Hepatocyte (in vitro differentiated cells): ENCODE measurements at regions not wholly inside any gene's neighbourhood (a gene's known extent, or its start where the extent isn't known, plus 50 kb on each side); places are given as distances from the start of the nearest gene placed in this dataset.

Experiments used
- DNase-seq: peaks from one replicate; pipeline ENCODE4 v3.0.0-alpha.2; 2016; ENCODE audit warnings: low spot score
- H2AFZ ChIP-seq: fragments of 200-600 bp; sonication (generic); 2 replicates; pipeline ENCODE4 v1.6.0; 2016; ENCODE audit warnings: antibody characterized with exemption, mild to moderate bottlenecking
- H3K27ac ChIP-seq: fragments of 200-600 bp; sonication (generic); 2 replicates; pipeline ENCODE4 v1.5.1; 2016; ENCODE audit warnings: mild to moderate bottlenecking
- H3K27me3 ChIP-seq: fragments of 200-600 bp; sonication (generic); 2 replicates; pipeline ENCODE4 v1.6.1; 2016
- H3K36me3 ChIP-seq: fragments of 200-600 bp; sonication (generic); replicated peaks from 2 replicates; pipeline ENCODE4 v1.5.1; 2016; ENCODE audit warnings: low read depth; ENCODE audit not compliant: insufficient read depth
- H3K4me1 ChIP-seq: fragments of 200-600 bp; sonication (generic); 2 replicates; pipeline ENCODE4 v1.5.1; 2016; ENCODE audit warnings: mild to moderate bottlenecking, moderate library complexity; ENCODE audit not compliant: insufficient read depth
- H3K4me2 ChIP-seq: fragments of 200-600 bp; sonication (generic); 2 replicates; pipeline ENCODE4 v1.6.0; 2016
- H3K4me3 ChIP-seq: fragments of 200-600 bp; sonication (generic); 2 replicates; pipeline ENCODE4 v1.5.1; 2016; ENCODE audit warnings: mild to moderate bottlenecking
- H3K79me2 ChIP-seq: fragments of 200-600 bp; sonication (generic); 2 replicates; pipeline ENCODE4 v1.6.0; 2017; ENCODE audit warnings: mild to moderate bottlenecking
- H3K9me2 ChIP-seq: fragments of 200-600 bp; sonication (generic); replicated peaks from 2 replicates; pipeline ENCODE4 v1.6.0; 2017; ENCODE audit warnings: mild to moderate bottlenecking; ENCODE audit not compliant: insufficient read depth
- H3K9me3 ChIP-seq: fragments of 200-600 bp; sonication (generic); 2 replicates; pipeline ENCODE4 v1.5.1; 2016; ENCODE audit warnings: low read depth, mild to moderate bottlenecking
- H4K20me1 ChIP-seq: fragments of 200-600 bp; sonication (generic); 2 replicates; pipeline ENCODE4 v1.6.0; 2016; ENCODE audit warnings: mild to moderate bottlenecking; ENCODE audit not compliant: insufficient read depth, poor library complexity, severe bottlenecking
- EZH2 ChIP-seq: fragments of 200-600 bp; sonication (generic); IDR thresholded peaks from 2 replicates; pipeline ENCODE4 v1.6.1; 2016; ENCODE audit warnings: antibody characterized with exemption, mild to moderate bottlenecking, borderline replicate concordance
- EZH2phosphoT487 ChIP-seq: fragments of 200-600 bp; sonication (generic); IDR thresholded peaks from one replicate; pipeline ENCODE4 v1.6.1; 2018; ENCODE audit warnings: antibody characterized with exemption, mild to moderate bottlenecking, low read depth, moderate library complexity; ENCODE audit not compliant: unreplicated experiment, severe bottlenecking
- WGBS: methylation state at CpG from one replicate; pipeline ENCODE4 v1.1.6; 2016; ENCODE audit warnings: low lambda C conversion rate; ENCODE audit errors: missing lambda C conversion rate; 5-methylcytosine and 5-hydroxymethylcytosine counted together
- TF ChIP-seq, protein P1 (sequence below): fragments of 200-600 bp; sonication (generic); IDR thresholded peaks from 2 replicates; pipeline ENCODE4 v1.5.1; 2016; ENCODE audit warnings: antibody characterized with exemption, mild to moderate bottlenecking; ENCODE audit not compliant: poor library complexity

DNA sequence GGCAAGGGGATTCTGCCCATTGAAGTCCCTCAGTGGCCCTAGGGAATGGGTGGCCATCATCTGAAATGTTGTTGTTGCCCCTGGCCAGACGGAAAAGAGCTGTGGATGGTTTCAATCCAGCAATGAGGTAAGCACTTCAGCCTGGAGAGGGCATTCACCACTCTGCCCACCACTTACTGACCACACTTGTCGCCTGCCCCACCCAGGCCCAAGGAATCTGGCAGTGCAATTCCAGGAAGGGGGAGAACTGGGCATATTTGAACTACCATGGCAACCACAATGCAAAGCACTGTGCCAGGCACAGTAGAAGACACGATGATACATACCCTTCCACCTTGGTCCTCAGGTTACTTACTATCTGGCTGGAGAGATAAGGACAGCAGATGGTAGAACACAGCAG is 161.6 kb downstream of the PDGFRA start:
- Histone ChIP-seq H3K27ac (no peak overlapping the region), H3K9me2 (no peaks in the 10 kb centered on the region), H3K27me3 (no peaks in the 10 kb centered on the region), H3K79me2 (no peaks in the 10 kb centered on the region), H3K4me2 (no peak overlapping the region), H3K4me1 (no peaks in the 10 kb centered on the region), H3K36me3 (no peaks in the 10 kb centered on the region), H3K4me3 (no peak overlapping the region), H2AFZ (no peak overlapping the region), H4K20me1 (no peaks in the 10 kb centered on the region), H3K9me3 (no peaks in the 10 kb centered on the region)
- 66% methylated on average over 3 of the region's 3 CpGs for WGBS
- no peak for DNase-seq
- no peak for TF ChIP-seq EZH2

DNA sequence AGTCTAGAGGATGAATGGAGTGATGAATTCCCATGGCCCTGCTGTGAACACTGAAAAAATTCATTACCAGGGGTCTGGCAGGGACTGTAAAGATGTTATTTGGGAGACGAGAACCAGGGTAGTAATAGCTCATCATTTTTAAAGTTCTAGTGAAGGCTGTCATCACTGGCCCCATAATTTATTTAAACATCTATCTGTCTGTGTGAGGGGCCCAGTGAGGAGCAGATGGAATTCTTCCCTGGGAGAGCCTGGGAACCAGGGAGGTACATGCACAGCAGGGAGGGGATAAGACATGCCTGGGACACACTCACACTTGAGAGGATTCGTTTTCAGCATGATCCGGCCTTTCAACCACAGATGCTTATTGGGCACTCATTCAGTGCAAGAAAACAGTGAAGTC is 162.0 kb downstream of the PDGFRA start:
- Histone ChIP-seq H3K27ac (no peak overlapping the region), H3K4me3 (no peak overlapping the region), H3K9me3 (no peaks in the 10 kb centered on the region), H3K4me1 (no peaks in the 10 kb centered on the region), H3K36me3 (no peaks in the 10 kb centered on the region), H4K20me1 (no peaks in the 10 kb centered on the region), H3K9me2 (no peaks in the 10 kb centered on the region), H3K27me3 (no peaks in the 10 kb centered on the region), H2AFZ (no peak overlapping the region), H3K79me2 (no peaks in the 10 kb centered on the region), H3K4me2 (no peak overlapping the region)
- 13% methylated on average over 3 of the region's 3 CpGs for WGBS
- DNase-seq, result no peak
- no peak for TF ChIP-seq EZH2
- TF ChIP-seq, protein P1, sequence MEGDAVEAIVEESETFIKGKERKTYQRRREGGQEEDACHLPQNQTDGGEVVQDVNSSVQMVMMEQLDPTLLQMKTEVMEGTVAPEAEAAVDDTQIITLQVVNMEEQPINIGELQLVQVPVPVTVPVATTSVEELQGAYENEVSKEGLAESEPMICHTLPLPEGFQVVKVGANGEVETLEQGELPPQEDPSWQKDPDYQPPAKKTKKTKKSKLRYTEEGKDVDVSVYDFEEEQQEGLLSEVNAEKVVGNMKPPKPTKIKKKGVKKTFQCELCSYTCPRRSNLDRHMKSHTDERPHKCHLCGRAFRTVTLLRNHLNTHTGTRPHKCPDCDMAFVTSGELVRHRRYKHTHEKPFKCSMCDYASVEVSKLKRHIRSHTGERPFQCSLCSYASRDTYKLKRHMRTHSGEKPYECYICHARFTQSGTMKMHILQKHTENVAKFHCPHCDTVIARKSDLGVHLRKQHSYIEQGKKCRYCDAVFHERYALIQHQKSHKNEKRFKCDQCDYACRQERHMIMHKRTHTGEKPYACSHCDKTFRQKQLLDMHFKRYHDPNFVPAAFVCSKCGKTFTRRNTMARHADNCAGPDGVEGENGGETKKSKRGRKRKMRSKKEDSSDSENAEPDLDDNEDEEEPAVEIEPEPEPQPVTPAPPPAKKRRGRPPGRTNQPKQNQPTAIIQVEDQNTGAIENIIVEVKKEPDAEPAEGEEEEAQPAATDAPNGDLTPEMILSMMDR, result no peak
- TF ChIP-seq EZH2phosphoT487, result no peak

DNA sequence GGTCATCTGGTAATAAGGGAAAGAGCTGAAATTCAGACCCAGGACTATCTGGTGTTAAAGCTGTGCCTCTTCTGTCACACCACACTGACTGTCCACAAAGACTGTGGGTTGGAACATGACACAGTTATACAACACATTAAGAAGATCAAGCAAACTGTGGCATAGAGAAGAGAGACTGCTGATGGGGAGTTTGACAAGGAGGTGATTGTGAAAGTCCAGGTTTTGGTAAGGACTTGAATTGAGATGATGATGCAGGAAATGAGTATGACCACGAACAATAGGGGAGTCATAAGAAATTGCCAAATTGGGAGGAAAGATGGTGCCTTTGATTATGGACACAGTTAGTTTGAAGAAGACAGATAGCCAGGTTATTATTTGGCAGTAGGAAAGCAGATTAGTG is 163.4 kb downstream of the PDGFRA start:
- Histone ChIP-seq H3K27me3 (no peaks in the 10 kb centered on the region), H3K4me3 (no peak overlapping the region), H3K9me3 (no peaks in the 10 kb centered on the region), H3K27ac (no peak overlapping the region), H3K4me2 (no peak overlapping the region), H3K79me2 (no peaks in the 10 kb centered on the region), H3K4me1 (no peaks in the 10 kb centered on the region), H4K20me1 (no peaks in the 10 kb centered on the region), H3K9me2 (no peaks in the 10 kb centered on the region), H2AFZ (no peak overlapping the region), H3K36me3 (no peaks in the 10 kb centered on the region)
- TF ChIP-seq, protein P1, result no peak
- WGBS, result 89% methylated on average over 1 of the region's 1 CpG
- no peak for DNase-seq

DNA sequence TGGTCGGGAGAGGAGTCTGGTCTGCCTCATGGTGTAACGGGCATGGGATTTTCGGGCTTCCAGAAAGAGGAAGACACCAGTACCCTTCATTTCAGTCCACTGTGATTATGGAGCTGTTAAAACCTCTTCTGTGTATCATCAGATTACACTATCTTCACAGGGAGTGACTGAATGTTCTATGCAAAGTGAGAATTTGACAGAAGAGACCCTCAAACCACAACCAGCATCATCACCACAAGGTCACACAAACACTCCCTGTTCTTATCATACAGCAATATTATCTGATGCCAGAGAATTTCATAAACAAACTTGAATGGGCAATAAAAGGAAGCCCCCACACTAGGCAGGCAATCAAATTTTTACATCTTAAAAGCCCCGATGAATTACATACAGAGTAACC is 164.2 kb downstream of the PDGFRA start:
- WGBS, result 86% methylated on average over 4 of the region's 4 CpGs

More for the DNA sequence above, 164.2 kb downstream of the PDGFRA start:
- Histone ChIP-seq H3K9me2 (no peaks in the 10 kb centered on the region), H2AFZ (no peak overlapping the region), H3K4me3 (no peak overlapping the region), H3K4me2 (no peak overlapping the region), H3K9me3 (no peaks in the 10 kb centered on the region), H3K4me1 (no peaks in the 10 kb centered on the region), H4K20me1 (no peaks in the 10 kb centered on the region), H3K36me3 (no peaks in the 10 kb centered on the region), H3K27me3 (no peaks in the 10 kb centered on the region), H3K79me2 (no peaks in the 10 kb centered on the region), H3K27ac (no peak overlapping the region)
- no peak for DNase-seq
- TF ChIP-seq, protein P1, result no peak
- TF ChIP-seq EZH2 (no peak), EZH2phosphoT487 (no peak)
